ENCODE measurements at regions not wholly inside any gene's neighbourhood (a gene's known extent, or its start where the extent isn't known, plus 50 kb on each side); places are given as distances from the start of the nearest gene placed in this dataset.
"Not testable (repeated sequence)": the region's sequence is repeated elsewhere in the genome, so short reads cannot be mapped to it uniquely, and the experiment has no call there.

- H3K9me3 ChIP-seq (ENCODE audit: control insufficient read depth, low read depth, low read length) = no peaks in the 10 kb centered on the region
- H3K4me3 ChIP-seq (ENCODE audit: low read length) = no peak overlapping the region
- no peak overlapping the region for H3K27ac ChIP-seq (ENCODE audit: low read length)
- H3K27me3 ChIP-seq (ENCODE audit: control insufficient read depth, insufficient read depth, low read length) = no peaks in the 10 kb centered on the region
- no peaks in the 10 kb centered on the region for H3K36me3 ChIP-seq (ENCODE audit: control insufficient read depth, low read depth, low read length)
- no peaks in the 10 kb centered on the region for H3K4me1 ChIP-seq (ENCODE audit: control insufficient read depth, low read depth, low read length)
- no peak overlapping the region for H3K9ac ChIP-seq (ENCODE audit: low read length)
These were observed 1694.8 kb downstream of the PCDH9 start for GRCh38 chr13:65535370-65535769.

- Histone ChIP-seq H3K4me3 (ENCODE audit: low read length) (no peak overlapping the region), H3K9ac (ENCODE audit: low read length) (no peak overlapping the region)
These were observed 1697.9 kb downstream of the PCDH9 start for GRCh38 chr13:65532231-65532630.

DNA sequence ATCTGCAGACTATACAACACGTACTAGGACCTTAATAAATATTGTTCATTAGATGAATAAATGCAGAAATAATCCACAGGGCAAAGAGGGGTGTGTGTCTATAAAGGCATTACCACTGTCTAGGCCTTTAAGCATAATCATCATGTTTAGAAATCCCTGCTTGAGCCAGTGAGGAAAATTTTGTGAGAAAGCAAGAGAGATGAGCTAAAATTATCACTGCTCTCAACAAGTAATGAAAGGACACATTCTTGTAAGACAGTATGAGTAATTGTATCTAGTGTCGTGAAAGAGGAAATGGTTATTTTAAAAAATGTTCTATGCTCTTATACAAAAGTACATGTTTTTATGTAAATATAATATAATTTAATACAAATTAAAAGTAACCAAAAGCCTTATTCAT, 1699.4 kb downstream of the PCDH9 start:
- Histone ChIP-seq H3K27ac (ENCODE audit: low read length) (no peak overlapping the region), H3K9ac (ENCODE audit: low read length) (no peak overlapping the region), H3K9me3 (ENCODE audit: control insufficient read depth, low read depth, low read length) (no peaks in the 10 kb centered on the region), H3K36me3 (ENCODE audit: control insufficient read depth, low read depth, low read length) (no peaks in the 10 kb centered on the region), H3K4me3 (ENCODE audit: low read length) (no peak overlapping the region), H3K4me1 (ENCODE audit: control insufficient read depth, low read depth, low read length) (peaks cover 4% of the 10 kb centered on the region), H3K27me3 (ENCODE audit: control insufficient read depth, insufficient read depth, low read length) (no peaks in the 10 kb centered on the region)

More at GRCh38 chr13:65532231-65532630, 1697.9 kb downstream of the PCDH9 start:
- H3K4me1 ChIP-seq (ENCODE audit: control insufficient read depth, low read depth, low read length) = peaks cover 4% of the 10 kb centered on the region
- H3K9me3 ChIP-seq (ENCODE audit: control insufficient read depth, low read depth, low read length) = no peaks in the 10 kb centered on the region
- H3K36me3 ChIP-seq (ENCODE audit: control insufficient read depth, low read depth, low read length) = no peaks in the 10 kb centered on the region
- H3K27ac ChIP-seq (ENCODE audit: low read length) = no peak overlapping the region
- no peaks in the 10 kb centered on the region for H3K27me3 ChIP-seq (ENCODE audit: control insufficient read depth, insufficient read depth, low read length)

- H3K9ac ChIP-seq (ENCODE audit: low read length) = no peak overlapping the region
- H3K4me1 ChIP-seq (ENCODE audit: control insufficient read depth, low read depth, low read length) = peaks cover 4% of the 10 kb centered on the region
- no peaks in the 10 kb centered on the region for H3K9me3 ChIP-seq (ENCODE audit: control insufficient read depth, low read depth, low read length)
- H3K27me3 ChIP-seq (ENCODE audit: control insufficient read depth, insufficient read depth, low read length) = no peaks in the 10 kb centered on the region
- no peaks in the 10 kb centered on the region for H3K36me3 ChIP-seq (ENCODE audit: control insufficient read depth, low read depth, low read length)
- H3K27ac ChIP-seq (ENCODE audit: low read length) = no peak overlapping the region
- H3K4me3 ChIP-seq (ENCODE audit: low read length) = no peak overlapping the region
These were observed 1700.6 kb downstream of the PCDH9 start for GRCh38 chr13:65529541-65529940.

- Histone ChIP-seq H3K9me3 (ENCODE audit: control insufficient read depth, low read depth, low read length) (no peaks in the 10 kb centered on the region), H3K27ac (ENCODE audit: low read length) (no peak overlapping the region), H3K27me3 (ENCODE audit: control insufficient read depth, insufficient read depth, low read length) (no peaks in the 10 kb centered on the region), H3K9ac (ENCODE audit: low read length) (no peak overlapping the region), H3K4me3 (ENCODE audit: low read length) (no peak overlapping the region), H3K4me1 (ENCODE audit: control insufficient read depth, low read depth, low read length) (no peaks in the 10 kb centered on the region), H3K36me3 (ENCODE audit: control insufficient read depth, low read depth, low read length) (no peaks in the 10 kb centered on the region)
These were observed 1721.4 kb downstream of the PCDH9 start for GRCh38 chr13:65508745-65509144.

GRCh38 chr13:65508338-65508737, 1721.8 kb downstream of the PCDH9 start:
- H3K9me3 ChIP-seq (ENCODE audit: control insufficient read depth, low read depth, low read length) = no peaks in the 10 kb centered on the region
- no peak overlapping the region for H3K9ac ChIP-seq (ENCODE audit: low read length)
- no peaks in the 10 kb centered on the region for H3K27me3 ChIP-seq (ENCODE audit: control insufficient read depth, insufficient read depth, low read length)
- H3K4me3 ChIP-seq (ENCODE audit: low read length) = no peak overlapping the region
- no peak overlapping the region for H3K27ac ChIP-seq (ENCODE audit: low read length)
- H3K36me3 ChIP-seq (ENCODE audit: control insufficient read depth, low read depth, low read length) = no peaks in the 10 kb centered on the region
- H3K4me1 ChIP-seq (ENCODE audit: control insufficient read depth, low read depth, low read length) = no peaks in the 10 kb centered on the region

GRCh38 chr13:65505941-65506340, 1724.2 kb downstream of the PCDH9 start:
- Histone ChIP-seq H3K9ac (ENCODE audit: low read length) (no peak overlapping the region), H3K27ac (ENCODE audit: low read length) (no peak overlapping the region), H3K4me3 (ENCODE audit: low read length) (no peak overlapping the region), H3K36me3 (ENCODE audit: control insufficient read depth, low read depth, low read length) (no peaks in the 10 kb centered on the region), H3K9me3 (ENCODE audit: control insufficient read depth, low read depth, low read length) (no peaks in the 10 kb centered on the region), H3K4me1 (ENCODE audit: control insufficient read depth, low read depth, low read length) (no peaks in the 10 kb centered on the region), H3K27me3 (ENCODE audit: control insufficient read depth, insufficient read depth, low read length) (no peaks in the 10 kb centered on the region)

DNA sequence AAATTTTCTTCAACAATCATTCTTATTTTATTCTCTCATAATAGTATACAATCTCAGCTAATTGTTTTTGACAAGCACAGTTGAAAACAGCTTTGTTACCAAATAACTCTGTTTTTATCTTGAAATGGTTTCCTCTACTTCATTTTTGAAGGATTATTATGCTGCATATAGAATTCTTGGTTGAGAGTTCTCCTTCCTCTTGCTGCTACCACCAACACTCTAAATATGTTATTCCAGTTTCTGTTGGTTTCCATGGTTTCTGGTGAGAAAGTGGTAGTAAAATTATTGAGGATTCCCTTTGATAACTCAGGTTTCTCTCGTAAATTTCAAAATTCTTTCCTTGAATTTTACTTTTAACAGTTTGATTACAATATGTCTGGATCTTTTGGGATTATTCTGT, 1725.9 kb downstream of the PCDH9 start:
- Histone ChIP-seq H3K9ac (ENCODE audit: low read length) (no peak overlapping the region), H3K27me3 (ENCODE audit: control insufficient read depth, insufficient read depth, low read length) (no peaks in the 10 kb centered on the region), H3K27ac (ENCODE audit: low read length) (no peak overlapping the region), H3K4me3 (ENCODE audit: low read length) (no peak overlapping the region), H3K36me3 (ENCODE audit: control insufficient read depth, low read depth, low read length) (no peaks in the 10 kb centered on the region), H3K9me3 (ENCODE audit: control insufficient read depth, low read depth, low read length) (no peaks in the 10 kb centered on the region), H3K4me1 (ENCODE audit: control insufficient read depth, low read depth, low read length) (no peaks in the 10 kb centered on the region)

DNA sequence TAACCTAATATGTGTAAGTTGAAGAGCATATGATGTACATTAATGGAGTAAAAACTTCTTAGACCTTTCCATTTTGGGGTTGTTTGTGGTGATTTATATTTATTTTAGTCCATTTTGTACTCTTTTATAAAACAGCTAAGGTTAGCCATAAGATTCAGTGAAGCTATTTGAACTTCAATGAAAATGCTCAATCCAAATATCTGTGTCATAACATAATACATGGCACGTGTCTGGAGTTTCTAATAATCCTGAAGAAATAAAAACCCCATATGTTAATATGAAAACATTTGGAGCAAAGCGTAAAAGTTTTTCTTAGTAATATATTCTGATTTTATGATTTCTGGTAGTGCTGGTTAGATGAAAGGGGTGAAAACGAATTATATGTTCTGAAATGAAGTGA, 1729.7 kb downstream of the PCDH9 start:
- no peaks in the 10 kb centered on the region for H3K27me3 ChIP-seq (ENCODE audit: control insufficient read depth, insufficient read depth, low read length)
- H3K9me3 ChIP-seq (ENCODE audit: control insufficient read depth, low read depth, low read length) = no peaks in the 10 kb centered on the region
- no peak overlapping the region for H3K9ac ChIP-seq (ENCODE audit: low read length)
- no peak overlapping the region for H3K27ac ChIP-seq (ENCODE audit: low read length)
- no peak overlapping the region for H3K4me3 ChIP-seq (ENCODE audit: low read length)
- no peaks in the 10 kb centered on the region for H3K4me1 ChIP-seq (ENCODE audit: control insufficient read depth, low read depth, low read length)
- H3K36me3 ChIP-seq (ENCODE audit: control insufficient read depth, low read depth, low read length) = no peaks in the 10 kb centered on the region

DNA sequence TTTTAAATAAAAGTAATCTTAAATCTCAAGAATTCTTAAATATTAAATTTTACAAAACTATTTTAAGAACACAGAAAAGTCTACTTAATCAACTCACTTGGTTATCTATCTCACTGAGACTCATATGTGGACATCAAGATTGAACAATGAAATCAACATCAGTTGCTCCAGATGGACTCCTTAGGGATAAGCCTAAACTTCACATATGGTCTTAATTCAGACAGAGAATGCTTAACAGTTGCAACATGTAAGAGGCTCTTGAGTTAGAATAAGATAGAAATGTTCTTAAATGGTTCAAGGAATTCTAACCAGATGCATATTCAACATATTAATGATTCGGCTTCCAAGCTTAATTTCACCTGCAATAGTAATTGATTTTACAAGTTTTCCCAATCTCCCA, 1730.9 kb downstream of the PCDH9 start:
- Histone ChIP-seq H3K27me3 (ENCODE audit: control insufficient read depth, insufficient read depth, low read length) (no peaks in the 10 kb centered on the region), H3K9me3 (ENCODE audit: control insufficient read depth, low read depth, low read length) (no peaks in the 10 kb centered on the region), H3K9ac (ENCODE audit: low read length) (no peak overlapping the region), H3K36me3 (ENCODE audit: control insufficient read depth, low read depth, low read length) (no peaks in the 10 kb centered on the region), H3K27ac (ENCODE audit: low read length) (no peak overlapping the region), H3K4me1 (ENCODE audit: control insufficient read depth, low read depth, low read length) (no peaks in the 10 kb centered on the region), H3K4me3 (ENCODE audit: low read length) (no peak overlapping the region)

DNA sequence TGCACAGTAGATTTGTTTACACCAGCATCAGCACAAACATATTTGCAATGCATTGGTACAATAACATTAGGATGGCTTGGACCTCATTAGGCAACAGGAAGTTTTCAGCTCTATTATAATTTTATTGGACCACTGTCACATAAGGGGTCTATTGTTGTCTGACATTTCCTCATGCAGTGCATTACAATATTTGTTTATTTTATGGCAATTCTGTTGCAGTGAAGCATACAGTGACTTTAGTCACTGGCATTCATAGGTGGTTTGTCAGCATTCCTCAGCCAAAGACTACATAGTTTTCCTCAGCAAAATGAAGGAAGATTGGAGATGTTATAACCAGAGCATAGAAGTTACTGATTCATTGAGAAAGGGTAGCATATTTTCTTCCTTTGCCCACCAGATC, 1732.9 kb downstream of the PCDH9 start:
- Histone ChIP-seq H3K4me3 (ENCODE audit: low read length) (no peak overlapping the region), H3K9me3 (ENCODE audit: control insufficient read depth, low read depth, low read length) (no peaks in the 10 kb centered on the region), H3K27me3 (ENCODE audit: control insufficient read depth, insufficient read depth, low read length) (no peaks in the 10 kb centered on the region), H3K36me3 (ENCODE audit: control insufficient read depth, low read depth, low read length) (no peaks in the 10 kb centered on the region), H3K9ac (ENCODE audit: low read length) (no peak overlapping the region), H3K27ac (ENCODE audit: low read length) (no peak overlapping the region), H3K4me1 (ENCODE audit: control insufficient read depth, low read depth, low read length) (no peaks in the 10 kb centered on the region)

DNA sequence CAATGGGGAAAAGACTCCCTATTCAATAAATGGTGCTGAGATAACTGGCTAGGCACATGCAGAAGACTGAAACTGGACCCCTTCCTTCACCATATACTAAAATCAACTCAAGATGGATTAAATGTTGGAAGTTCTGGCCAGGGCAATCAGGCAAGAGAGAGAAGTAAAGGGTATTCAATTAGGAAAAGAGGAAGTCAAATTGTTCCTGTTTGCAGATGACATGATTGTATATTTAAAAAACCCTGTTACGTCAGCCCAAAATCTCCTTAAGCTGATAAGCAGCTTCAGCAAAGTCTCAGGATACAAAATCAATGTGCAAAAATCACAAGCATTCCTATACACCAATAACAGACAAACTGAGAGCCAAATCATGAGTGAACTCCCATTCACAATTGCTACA, 1739.4 kb downstream of the PCDH9 start:
- H3K9ac ChIP-seq (ENCODE audit: low read length) = not testable (repeated sequence)

More for the DNA sequence above, 1739.4 kb downstream of the PCDH9 start:
- not testable (repeated sequence) for H3K27me3 ChIP-seq (ENCODE audit: control insufficient read depth, insufficient read depth, low read length); H3K4me1 ChIP-seq (ENCODE audit: control insufficient read depth, low read depth, low read length); H3K27ac ChIP-seq (ENCODE audit: low read length); H3K36me3 ChIP-seq (ENCODE audit: control insufficient read depth, low read depth, low read length); H3K4me3 ChIP-seq (ENCODE audit: low read length); H3K9me3 ChIP-seq (ENCODE audit: control insufficient read depth, low read depth, low read length)
